ENCODE measurements at regions not wholly inside any gene's neighbourhood (a gene's known extent, or its start where the extent isn't known, plus 50 kb on each side); places are given as distances from the start of the nearest gene placed in this dataset.

- H3K9me3 Mint-ChIP-seq: no peaks in the 10 kb centered on the region
- no peak overlapping the region for H3K4me3 Mint-ChIP-seq
- H3K4me1 Mint-ChIP-seq: no peaks in the 10 kb centered on the region
- H3K36me3 Mint-ChIP-seq: no peaks in the 10 kb centered on the region
- H3K27ac Mint-ChIP-seq: no peak overlapping the region
- DNase-seq (ENCODE audit: low spot score in 2 of 2) (no peak), ATAC-seq (no peak)
Measured at GRCh38 chr4:145293658-145294057, 113.3 kb upstream of the OTUD4 start.

GRCh38 chr4:145290955-145291354 is 110.6 kb upstream of the OTUD4 start:
- ATAC-seq: no peak
- no peaks in the 10 kb centered on the region for H3K9me3 Mint-ChIP-seq
- H3K4me1 Mint-ChIP-seq: no peaks in the 10 kb centered on the region
- H3K27ac Mint-ChIP-seq: no peak overlapping the region
- H3K36me3 Mint-ChIP-seq: no peaks in the 10 kb centered on the region
- no peak for DNase-seq (ENCODE audit: low spot score in 2 of 2)
- no peak overlapping the region for H3K4me3 Mint-ChIP-seq

DNA sequence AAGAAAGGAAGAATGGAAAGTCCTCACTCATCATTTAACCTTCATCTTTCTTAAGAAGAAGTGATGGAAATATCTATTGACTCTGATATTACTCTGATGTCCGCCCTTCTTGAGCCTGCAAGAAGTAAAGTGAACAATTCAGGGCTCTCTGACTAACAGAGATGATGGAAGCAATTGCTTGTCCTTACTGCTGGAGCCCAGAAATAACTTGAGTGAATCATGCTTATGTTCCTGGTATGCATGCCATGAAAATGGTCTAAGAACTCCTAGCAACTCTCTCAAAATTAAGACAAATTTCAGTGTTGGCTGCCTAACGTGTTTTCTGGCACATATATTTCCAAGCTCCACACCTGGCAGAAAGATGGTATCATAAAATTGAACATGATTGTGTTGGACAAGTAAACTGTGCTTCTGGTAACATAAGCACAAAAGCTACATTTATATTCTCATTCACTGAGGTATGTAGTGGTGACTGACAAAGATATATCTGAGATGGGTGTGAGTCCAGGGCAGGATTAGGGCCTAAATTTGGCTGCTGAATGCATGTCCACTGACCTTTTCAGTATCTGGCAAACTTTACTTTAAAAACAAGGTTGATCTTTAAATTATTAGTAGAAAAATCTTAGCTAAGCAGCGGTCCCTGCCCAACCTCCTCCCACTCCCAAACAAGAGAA is 109.2 kb upstream of the OTUD4 start:
- Mint-ChIP-seq H3K36me3 (no peaks in the 10 kb centered on the region), H3K9me3 (no peaks in the 10 kb centered on the region), H3K4me3 (no peak overlapping the region), H3K27ac (no peak overlapping the region), H3K4me1 (no peaks in the 10 kb centered on the region)
- ATAC-seq: no peak
- no peak for DNase-seq (ENCODE audit: low spot score in 2 of 2)

DNA sequence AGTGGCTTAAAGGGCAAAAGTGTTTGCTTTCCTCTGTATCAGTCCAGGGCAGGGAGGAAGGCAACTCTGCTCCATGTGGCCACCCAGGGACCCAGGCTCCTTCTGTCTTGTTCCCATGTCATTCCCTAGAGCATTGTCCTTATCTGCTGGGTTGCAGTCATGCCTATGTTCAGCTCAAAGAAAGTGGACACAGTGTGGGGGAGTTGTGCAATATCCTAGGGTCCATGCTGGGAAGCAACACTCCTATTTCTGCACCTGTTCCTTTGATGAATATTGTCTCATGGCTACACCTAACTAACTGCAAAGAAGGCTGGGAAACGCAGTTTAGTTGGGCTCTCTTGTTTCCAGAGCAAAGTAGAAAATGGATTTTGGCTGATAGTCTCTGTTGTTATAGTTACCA is 107.0 kb upstream of the OTUD4 start:
- H3K4me3 Mint-ChIP-seq: no peak overlapping the region
- H3K27ac Mint-ChIP-seq: no peak overlapping the region
- H3K36me3 Mint-ChIP-seq: no peaks in the 10 kb centered on the region
- ATAC-seq: no peak
- H3K9me3 Mint-ChIP-seq: no peaks in the 10 kb centered on the region
- H3K4me1 Mint-ChIP-seq: no peaks in the 10 kb centered on the region
- no peak for DNase-seq (ENCODE audit: low spot score in 2 of 2)

GRCh38 chr4:145285928-145286327 is 105.5 kb upstream of the OTUD4 start:
- Mint-ChIP-seq H3K4me3 (no peak overlapping the region), H3K36me3 (no peaks in the 10 kb centered on the region), H3K4me1 (no peaks in the 10 kb centered on the region), H3K27ac (no peak overlapping the region), H3K9me3 (no peaks in the 10 kb centered on the region)
- ATAC-seq (no peak), DNase-seq (ENCODE audit: low spot score in 2 of 2) (no peak)

DNA sequence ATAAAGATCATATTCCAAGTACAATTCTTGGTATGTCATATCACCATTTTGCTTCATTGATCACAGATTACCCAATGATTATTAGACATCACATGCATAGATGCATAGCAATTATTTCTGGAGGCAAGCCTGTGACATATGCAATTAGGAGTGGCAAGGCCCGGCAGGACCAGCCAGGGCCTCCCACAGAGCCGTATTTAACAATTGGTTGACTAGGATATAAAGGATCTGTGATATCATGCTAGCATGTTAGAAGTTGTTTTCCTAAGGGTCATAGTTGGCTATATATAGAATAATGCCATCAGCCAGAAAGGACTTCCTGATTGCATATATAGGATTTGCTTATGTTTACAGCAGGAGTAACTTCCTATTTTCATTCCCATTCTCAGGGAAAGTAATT is 103.5 kb upstream of the OTUD4 start:
- H3K36me3 Mint-ChIP-seq: no peaks in the 10 kb centered on the region
- H3K27ac Mint-ChIP-seq: no peak overlapping the region
- DNase-seq (ENCODE audit: low spot score in 2 of 2) (no peak), ATAC-seq (no peak)
- H3K4me1 Mint-ChIP-seq: no peaks in the 10 kb centered on the region
- no peaks in the 10 kb centered on the region for H3K9me3 Mint-ChIP-seq
- no peak overlapping the region for H3K4me3 Mint-ChIP-seq

DNA sequence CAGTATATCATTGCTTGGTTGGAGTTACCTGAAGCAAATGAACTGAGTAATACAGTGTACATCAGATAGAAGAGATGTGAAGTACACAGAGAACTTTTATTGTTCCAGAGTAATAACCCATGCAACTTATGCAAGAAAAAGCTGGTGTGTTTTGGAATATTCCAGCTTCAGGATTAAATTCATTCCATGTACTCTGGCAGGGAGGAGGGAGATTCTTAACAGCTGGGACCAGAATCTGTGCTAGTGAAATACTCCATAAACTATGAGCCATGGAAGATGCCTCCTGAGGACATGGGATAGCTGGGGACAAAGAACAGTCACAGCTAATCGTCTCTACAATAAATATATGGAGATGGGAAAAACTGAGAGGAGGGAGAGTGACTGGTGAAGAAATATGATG is 101.6 kb upstream of the OTUD4 start:
- Mint-ChIP-seq H3K4me1 (no peaks in the 10 kb centered on the region), H3K36me3 (no peaks in the 10 kb centered on the region), H3K27ac (no peak overlapping the region), H3K4me3 (no peak overlapping the region), H3K9me3 (no peaks in the 10 kb centered on the region)
- DNase-seq (ENCODE audit: low spot score in 2 of 2) (no peak), ATAC-seq (no peak)

DNA sequence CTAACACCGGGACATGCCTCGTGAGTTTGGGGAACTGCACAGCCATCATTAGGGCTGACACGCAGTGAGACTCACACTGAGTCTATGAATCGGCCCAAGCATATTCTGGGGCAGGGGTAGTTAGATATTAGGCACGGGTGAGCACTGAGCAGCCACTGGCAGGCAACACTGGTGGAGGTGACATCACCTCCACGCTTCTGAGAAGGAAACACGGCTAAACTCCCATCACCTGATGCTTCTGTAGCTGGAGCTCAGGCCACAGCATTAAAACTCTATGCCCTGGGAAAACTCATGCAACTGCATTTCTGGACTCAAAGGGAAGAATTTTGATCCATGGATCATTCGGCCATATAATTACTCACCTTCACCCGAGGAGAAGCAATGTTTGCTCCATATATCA is 100.8 kb upstream of the OTUD4 start:
- ATAC-seq: peak; percentile 31

GRCh38 chr4:145280541-145280940 is 100.2 kb upstream of the OTUD4 start:
- no peak overlapping the region for H3K4me3 Mint-ChIP-seq
- DNase-seq (ENCODE audit: low spot score in 2 of 2) (no peak), ATAC-seq (peak; percentile 49)
- H3K9me3 Mint-ChIP-seq: no peaks in the 10 kb centered on the region
- no peaks in the 10 kb centered on the region for H3K36me3 Mint-ChIP-seq
- no peaks in the 10 kb centered on the region for H3K4me1 Mint-ChIP-seq
- H3K27ac Mint-ChIP-seq: no peak overlapping the region

More for the DNA sequence above, 100.8 kb upstream of the OTUD4 start:
- H3K4me1 Mint-ChIP-seq: no peaks in the 10 kb centered on the region
- H3K27ac Mint-ChIP-seq: no peak overlapping the region
- H3K9me3 Mint-ChIP-seq: no peaks in the 10 kb centered on the region
- no peak for DNase-seq (ENCODE audit: low spot score in 2 of 2)
- no peaks in the 10 kb centered on the region for H3K36me3 Mint-ChIP-seq
- no peak overlapping the region for H3K4me3 Mint-ChIP-seq

DNA sequence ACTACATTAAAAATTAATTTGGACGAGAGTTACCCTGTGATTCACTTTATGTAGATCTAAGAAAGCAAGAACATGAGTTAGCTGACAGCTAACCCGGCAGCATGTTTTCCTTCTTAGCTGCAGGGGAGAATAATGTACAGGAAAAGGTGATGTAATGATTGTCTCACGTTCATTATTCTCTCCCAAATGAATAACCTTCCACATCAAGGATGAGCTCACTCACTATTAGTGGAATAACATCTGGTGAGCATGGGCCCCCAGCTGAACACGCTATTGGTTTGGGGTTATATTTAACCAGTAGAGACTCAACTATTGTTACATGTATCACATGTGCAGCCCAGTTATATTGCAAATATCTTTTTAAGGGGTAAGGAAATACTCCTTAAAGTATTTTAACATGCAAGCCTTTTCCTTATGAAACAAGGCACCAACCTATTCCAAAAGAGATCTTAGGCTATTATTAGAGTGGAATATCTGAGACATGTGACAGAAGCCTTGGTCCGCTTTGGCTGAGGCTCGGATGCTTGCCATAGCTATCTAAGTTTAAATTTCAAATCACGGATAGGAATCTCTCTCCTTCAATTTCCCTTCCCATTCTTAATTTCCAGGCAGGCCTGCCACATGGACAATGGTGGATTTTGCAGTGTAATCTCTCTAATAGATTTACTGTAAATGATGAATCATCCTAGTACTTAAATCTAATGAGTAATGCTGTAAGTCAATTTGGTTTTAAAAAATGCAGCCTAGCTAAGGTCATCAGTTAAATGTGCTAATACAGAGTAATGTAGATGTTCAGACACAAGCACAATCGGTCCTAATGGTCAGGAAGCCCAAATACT is 99.0 kb upstream of the OTUD4 start:
- ATAC-seq: no peak
- no peaks in the 10 kb centered on the region for H3K4me1 Mint-ChIP-seq
- no peaks in the 10 kb centered on the region for H3K9me3 Mint-ChIP-seq
- H3K27ac Mint-ChIP-seq: no peak overlapping the region
- no peak overlapping the region for H3K4me3 Mint-ChIP-seq
- DNase-seq (ENCODE audit: low spot score in 2 of 2): no peak
- H3K36me3 Mint-ChIP-seq: no peaks in the 10 kb centered on the region

DNA sequence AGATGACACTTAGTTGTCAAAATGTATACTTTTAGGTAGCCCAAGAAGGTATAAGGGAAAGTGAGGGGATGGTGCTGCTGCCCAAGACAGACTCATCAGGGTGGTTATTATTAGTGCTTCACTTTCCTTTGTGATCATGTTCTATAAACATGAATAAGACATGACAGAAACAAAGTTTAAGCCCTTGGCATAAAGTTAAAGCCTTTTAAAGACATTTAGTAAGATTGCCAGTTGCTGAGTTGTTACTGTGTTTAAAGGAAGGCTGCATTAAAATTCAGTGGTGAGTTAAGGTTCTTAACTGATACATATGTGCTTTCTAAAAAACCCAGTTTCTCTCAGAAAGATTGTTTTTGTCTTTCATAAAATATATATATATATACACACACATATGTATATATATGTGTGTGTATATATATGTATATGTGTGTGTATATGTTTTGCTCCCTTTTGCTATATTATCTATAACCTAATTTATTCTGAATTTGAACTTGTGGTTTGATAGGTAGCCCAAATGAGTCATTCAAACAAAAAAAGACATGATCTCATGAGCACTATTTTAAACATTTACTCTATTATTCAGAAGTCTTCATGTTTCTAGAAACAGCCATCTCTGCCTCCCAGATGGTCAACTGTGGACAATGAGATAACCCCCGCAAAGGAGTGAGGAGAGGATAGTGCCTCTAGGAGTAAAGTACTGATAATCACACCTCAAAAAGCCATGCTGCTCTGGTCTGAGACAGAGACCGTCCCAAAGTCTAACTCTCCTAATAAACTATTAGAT is 98.1 kb upstream of the OTUD4 start:
- Mint-ChIP-seq H3K4me1 (no peaks in the 10 kb centered on the region), H3K36me3 (no peaks in the 10 kb centered on the region), H3K4me3 (no peak overlapping the region), H3K27ac (no peak overlapping the region), H3K9me3 (no peaks in the 10 kb centered on the region)
- DNase-seq (ENCODE audit: low spot score in 2 of 2): no peak
- ATAC-seq: no peak

DNA sequence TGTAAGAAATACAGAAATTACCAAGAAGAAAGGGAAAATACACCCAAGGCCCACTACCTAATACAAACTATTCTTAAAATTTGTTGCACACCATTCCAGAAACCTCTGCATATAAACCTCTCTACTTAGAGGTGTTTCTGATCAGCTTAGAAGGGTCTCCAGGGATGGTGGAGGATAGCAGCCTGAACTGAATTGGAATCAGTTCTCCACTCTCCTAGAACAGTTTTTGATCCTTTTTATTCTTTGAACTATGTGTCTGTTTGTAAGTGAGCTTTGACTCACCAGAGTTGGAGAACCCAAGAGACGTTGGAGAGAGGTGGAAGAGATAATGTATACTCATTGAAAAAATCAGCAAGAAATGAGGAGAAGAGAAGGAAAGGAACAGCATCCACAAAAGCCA is 96.6 kb upstream of the OTUD4 start:
- no peak for DNase-seq (ENCODE audit: low spot score in 2 of 2)
- Mint-ChIP-seq H3K9me3 (no peaks in the 10 kb centered on the region), H3K4me3 (no peak overlapping the region), H3K4me1 (no peaks in the 10 kb centered on the region), H3K27ac (no peak overlapping the region), H3K36me3 (no peaks in the 10 kb centered on the region)
- no peak for ATAC-seq

- H3K9me3 Mint-ChIP-seq: no peaks in the 10 kb centered on the region
- no peaks in the 10 kb centered on the region for H3K4me1 Mint-ChIP-seq
- DNase-seq (ENCODE audit: low spot score in 2 of 2) (no peak), ATAC-seq (no peak)
- no peak overlapping the region for H3K27ac Mint-ChIP-seq
- H3K36me3 Mint-ChIP-seq: no peaks in the 10 kb centered on the region
- H3K4me3 Mint-ChIP-seq: no peak overlapping the region
Measured at GRCh38 chr4:145276050-145276449, 95.7 kb upstream of the OTUD4 start.

GRCh38 chr4:145271194-145271593 is 90.8 kb upstream of the OTUD4 start:
- no peak for ATAC-seq
- Mint-ChIP-seq H3K4me3 (no peak overlapping the region), H3K4me1 (no peaks in the 10 kb centered on the region), H3K36me3 (no peaks in the 10 kb centered on the region), H3K9me3 (no peaks in the 10 kb centered on the region), H3K27ac (no peak overlapping the region)
- DNase-seq (ENCODE audit: low spot score in 2 of 2): no peak

DNA sequence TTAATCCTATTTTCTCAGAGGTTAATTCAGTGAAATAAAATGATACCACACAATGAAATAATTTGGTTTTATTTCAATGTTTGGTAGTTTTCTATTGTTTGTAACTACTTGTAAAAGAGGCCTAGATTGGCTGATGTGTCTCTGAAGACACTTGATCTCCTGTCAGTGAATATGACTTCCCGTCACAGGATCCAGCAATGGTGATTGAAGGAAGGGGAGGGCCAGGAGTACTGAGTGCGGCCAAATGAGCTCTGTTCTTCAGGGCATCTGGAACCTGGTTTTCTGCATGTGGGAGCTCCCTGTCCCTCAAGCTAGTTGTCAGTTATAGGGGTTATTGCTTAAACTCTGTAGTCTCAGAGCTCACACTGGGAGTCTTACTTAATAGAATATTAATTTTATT is 86.5 kb upstream of the OTUD4 start:
- H3K4me1 Mint-ChIP-seq: no peaks in the 10 kb centered on the region
- no peaks in the 10 kb centered on the region for H3K36me3 Mint-ChIP-seq
- H3K27ac Mint-ChIP-seq: no peak overlapping the region
- ATAC-seq (no peak), DNase-seq (ENCODE audit: low spot score in 2 of 2) (no peak)
- H3K4me3 Mint-ChIP-seq: no peak overlapping the region
- H3K9me3 Mint-ChIP-seq: no peaks in the 10 kb centered on the region

DNA sequence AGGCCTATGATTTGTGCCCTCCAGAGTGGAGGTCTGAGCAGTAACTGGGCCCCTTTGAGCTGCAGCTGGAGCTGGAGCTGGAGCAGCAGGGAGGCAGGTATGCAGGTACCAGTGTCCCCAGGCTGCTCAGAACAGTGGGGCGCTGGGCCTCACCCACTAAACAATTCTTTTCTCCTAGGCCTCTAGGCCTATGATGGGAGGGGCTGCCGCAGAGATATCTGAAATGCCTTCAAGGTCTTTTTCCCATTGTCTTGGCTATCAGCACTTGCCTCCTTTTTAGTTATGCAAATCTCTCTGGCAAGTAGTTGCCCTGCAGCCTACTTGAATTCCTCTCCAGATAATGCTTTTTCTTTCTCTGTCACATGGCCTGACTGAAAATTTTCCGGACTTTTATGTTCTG is 79.7 kb upstream of the OTUD4 start:
- no peak overlapping the region for H3K27ac Mint-ChIP-seq
- H3K4me3 Mint-ChIP-seq: no peak overlapping the region
- DNase-seq (ENCODE audit: low spot score in 2 of 2) (no peak), ATAC-seq (no peak)
- H3K9me3 Mint-ChIP-seq: no peaks in the 10 kb centered on the region
- no peaks in the 10 kb centered on the region for H3K4me1 Mint-ChIP-seq
- H3K36me3 Mint-ChIP-seq: no peaks in the 10 kb centered on the region

Measured in stimulated activated effector memory CD8-positive, alpha-beta T cell treated with anti-CD3 and anti-CD28 coated beads, Interleukin-12 subunit alpha, Interleukin-12 subunit beta, amount 100 ng/mL, for 72 hours (primary cell).